ENCODE measurements at regions not wholly inside any gene's neighbourhood (a gene's known extent, or its start where the extent isn't known, plus 50 kb on each side); places are given as distances from the start of the nearest gene placed in this dataset.

DNA sequence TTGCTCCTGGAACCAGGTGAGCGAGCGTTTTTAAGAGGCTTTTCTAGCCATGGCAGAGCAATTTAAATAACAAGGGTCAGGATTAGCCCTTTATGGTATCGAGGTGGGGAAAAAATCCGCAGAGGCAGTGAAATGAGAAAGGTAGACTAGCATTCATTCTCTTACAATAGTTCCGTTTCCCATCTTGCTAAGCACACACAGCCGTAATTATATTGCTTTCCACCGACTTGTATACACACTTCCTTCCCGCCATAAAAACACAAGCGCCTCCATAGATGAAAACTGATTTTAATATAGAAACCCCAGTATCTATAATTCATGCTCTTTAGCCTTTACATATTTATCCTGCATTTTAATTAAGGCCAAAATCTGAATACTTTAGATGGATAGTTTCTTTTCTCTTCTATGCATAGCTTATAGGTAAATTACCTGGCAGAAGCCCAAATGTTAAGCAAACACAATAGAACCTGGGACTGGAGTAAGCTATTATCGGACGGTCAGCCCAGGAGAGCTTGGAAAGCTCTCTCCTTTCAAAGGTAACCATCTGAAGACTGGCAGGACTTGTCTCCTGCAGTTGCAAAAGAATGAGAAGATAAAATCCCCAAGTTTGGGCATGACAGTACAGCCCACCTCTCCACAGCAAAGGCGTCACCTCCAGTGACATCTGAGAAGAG is 90.9 kb upstream of the MC3R start (continued):
- TF ChIP-seq, protein P1, sequence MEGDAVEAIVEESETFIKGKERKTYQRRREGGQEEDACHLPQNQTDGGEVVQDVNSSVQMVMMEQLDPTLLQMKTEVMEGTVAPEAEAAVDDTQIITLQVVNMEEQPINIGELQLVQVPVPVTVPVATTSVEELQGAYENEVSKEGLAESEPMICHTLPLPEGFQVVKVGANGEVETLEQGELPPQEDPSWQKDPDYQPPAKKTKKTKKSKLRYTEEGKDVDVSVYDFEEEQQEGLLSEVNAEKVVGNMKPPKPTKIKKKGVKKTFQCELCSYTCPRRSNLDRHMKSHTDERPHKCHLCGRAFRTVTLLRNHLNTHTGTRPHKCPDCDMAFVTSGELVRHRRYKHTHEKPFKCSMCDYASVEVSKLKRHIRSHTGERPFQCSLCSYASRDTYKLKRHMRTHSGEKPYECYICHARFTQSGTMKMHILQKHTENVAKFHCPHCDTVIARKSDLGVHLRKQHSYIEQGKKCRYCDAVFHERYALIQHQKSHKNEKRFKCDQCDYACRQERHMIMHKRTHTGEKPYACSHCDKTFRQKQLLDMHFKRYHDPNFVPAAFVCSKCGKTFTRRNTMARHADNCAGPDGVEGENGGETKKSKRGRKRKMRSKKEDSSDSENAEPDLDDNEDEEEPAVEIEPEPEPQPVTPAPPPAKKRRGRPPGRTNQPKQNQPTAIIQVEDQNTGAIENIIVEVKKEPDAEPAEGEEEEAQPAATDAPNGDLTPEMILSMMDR (conservative IDR thresholded peaks at IDR 0.05; ENCODE audit: low read depth in 2 of 2) = no peak
- TF ChIP-seq STAT1 (IDR thresholded peaks at IDR 0.05; ENCODE audit: unreplicated experiment) = no peak
- TF ChIP-seq POLR2AphosphoS5 (IDR thresholded peaks at IDR 0.05; ENCODE audit: low read depth) = no peak
- TF ChIP-seq, protein P2, sequence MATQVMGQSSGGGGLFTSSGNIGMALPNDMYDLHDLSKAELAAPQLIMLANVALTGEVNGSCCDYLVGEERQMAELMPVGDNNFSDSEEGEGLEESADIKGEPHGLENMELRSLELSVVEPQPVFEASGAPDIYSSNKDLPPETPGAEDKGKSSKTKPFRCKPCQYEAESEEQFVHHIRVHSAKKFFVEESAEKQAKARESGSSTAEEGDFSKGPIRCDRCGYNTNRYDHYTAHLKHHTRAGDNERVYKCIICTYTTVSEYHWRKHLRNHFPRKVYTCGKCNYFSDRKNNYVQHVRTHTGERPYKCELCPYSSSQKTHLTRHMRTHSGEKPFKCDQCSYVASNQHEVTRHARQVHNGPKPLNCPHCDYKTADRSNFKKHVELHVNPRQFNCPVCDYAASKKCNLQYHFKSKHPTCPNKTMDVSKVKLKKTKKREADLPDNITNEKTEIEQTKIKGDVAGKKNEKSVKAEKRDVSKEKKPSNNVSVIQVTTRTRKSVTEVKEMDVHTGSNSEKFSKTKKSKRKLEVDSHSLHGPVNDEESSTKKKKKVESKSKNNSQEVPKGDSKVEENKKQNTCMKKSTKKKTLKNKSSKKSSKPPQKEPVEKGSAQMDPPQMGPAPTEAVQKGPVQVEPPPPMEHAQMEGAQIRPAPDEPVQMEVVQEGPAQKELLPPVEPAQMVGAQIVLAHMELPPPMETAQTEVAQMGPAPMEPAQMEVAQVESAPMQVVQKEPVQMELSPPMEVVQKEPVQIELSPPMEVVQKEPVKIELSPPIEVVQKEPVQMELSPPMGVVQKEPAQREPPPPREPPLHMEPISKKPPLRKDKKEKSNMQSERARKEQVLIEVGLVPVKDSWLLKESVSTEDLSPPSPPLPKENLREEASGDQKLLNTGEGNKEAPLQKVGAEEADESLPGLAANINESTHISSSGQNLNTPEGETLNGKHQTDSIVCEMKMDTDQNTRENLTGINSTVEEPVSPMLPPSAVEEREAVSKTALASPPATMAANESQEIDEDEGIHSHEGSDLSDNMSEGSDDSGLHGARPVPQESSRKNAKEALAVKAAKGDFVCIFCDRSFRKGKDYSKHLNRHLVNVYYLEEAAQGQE (IDR thresholded peaks at IDR 0.05; ENCODE audit: unreplicated experiment) = no peak

DNA sequence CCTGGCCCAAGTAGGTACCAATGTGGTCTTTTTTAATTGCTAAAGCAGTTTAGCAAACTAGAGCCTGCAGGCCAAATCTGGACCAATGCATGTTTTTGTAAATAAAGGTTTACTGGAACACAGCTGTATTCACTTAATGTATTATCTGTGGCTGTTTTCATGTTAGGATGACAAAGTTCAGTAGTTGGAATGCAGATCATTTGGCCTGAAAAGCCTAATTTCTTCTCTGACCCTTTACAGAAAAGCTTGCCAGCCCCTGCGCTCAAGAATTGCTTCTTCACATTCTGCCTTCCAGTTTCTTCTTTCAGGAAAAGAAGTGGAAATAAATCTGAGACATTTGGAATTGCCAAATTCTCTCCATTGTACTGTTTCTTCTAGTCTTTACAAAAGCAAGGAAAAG is 90.0 kb upstream of the MC3R start:
- ATAC-seq (no peak), DNase-seq (ENCODE audit: low spot score) (no peak)
- Histone ChIP-seq H4K20me1 (replicated peaks; ENCODE audit: insufficient read depth) (no peaks in the 10 kb centered on the region), H3K79me2 (replicated peaks; ENCODE audit: insufficient read depth) (no peaks in the 10 kb centered on the region), H3K27me3 (ENCODE audit: insufficient read depth) (no peaks in the 10 kb centered on the region), H3K4me1 (ENCODE audit: insufficient read depth) (no peaks in the 10 kb centered on the region), H3K27ac (ENCODE audit: low read depth) (no peak overlapping the region), H3F3A (replicated peaks; ENCODE audit: low read depth) (no peaks in the 10 kb centered on the region), H3K4me2 (no peak overlapping the region), H2AFZ (no peak overlapping the region), H3K9me2 (ENCODE audit: insufficient read depth) (no peaks in the 10 kb centered on the region), H3K4me3 (no peak overlapping the region), H3K36me3 (ENCODE audit: insufficient read depth) (peaks cover 3% of the 10 kb centered on the region; the same call in 1 of the 2 replicates)
- peaks cover 48% of the 10 kb centered on the region for H3K9me3 Mint-ChIP-seq
- H3K4me1 Mint-ChIP-seq = no peaks in the 10 kb centered on the region
- no peak overlapping the region for H3K27ac Mint-ChIP-seq
- H3K4me3 Mint-ChIP-seq = no peak overlapping the region
- peaks cover 14% of the 10 kb centered on the region for H3K27me3 Mint-ChIP-seq (ENCODE audit: insufficient read depth, low read depth, poor library complexity)
- H3K36me3 Mint-ChIP-seq (ENCODE audit: low read depth) = peaks cover 54% of the 10 kb centered on the region
- no peak for TF ChIP-seq CREB1 (CRISPR knock-in tag; IDR thresholded peaks at IDR 0.05; ENCODE audit: low read depth)

DNA sequence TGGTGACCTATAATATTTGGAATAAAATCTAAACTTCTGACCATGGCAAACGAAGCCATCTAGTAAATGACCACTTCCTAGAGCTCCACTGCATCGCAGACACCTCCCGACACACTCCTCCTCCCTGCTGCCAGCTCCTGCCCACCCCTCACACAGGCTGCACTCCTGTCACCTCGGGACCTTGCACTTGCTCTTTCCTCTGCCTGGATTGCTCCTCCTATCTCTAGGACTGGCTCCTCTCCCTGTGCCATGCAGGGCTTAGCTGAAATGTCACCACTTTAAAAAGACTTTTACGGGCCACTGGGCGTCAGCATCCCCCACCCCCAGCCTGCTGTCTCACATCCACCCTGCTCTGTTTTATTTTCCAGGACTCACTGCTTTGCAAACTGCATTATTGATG is 87.6 kb upstream of the MC3R start:
- Histone ChIP-seq H3K27ac (ENCODE audit: low read depth) (no peak overlapping the region), H3K27me3 (ENCODE audit: insufficient read depth) (no peaks in the 10 kb centered on the region), H4K20me1 (replicated peaks; ENCODE audit: insufficient read depth) (no peaks in the 10 kb centered on the region), H3K36me3 (ENCODE audit: insufficient read depth) (peaks cover 3% of the 10 kb centered on the region; the same call in 1 of the 2 replicates), H3K79me2 (replicated peaks; ENCODE audit: insufficient read depth) (no peaks in the 10 kb centered on the region), H2AFZ (no peak overlapping the region), H3K4me1 (ENCODE audit: insufficient read depth) (no peaks in the 10 kb centered on the region), H3K4me2 (no peak overlapping the region), H3F3A (replicated peaks; ENCODE audit: low read depth) (no peaks in the 10 kb centered on the region), H3K4me3 (no peak overlapping the region), H3K9me2 (ENCODE audit: insufficient read depth) (no peaks in the 10 kb centered on the region)
- H3K27me3 Mint-ChIP-seq (ENCODE audit: insufficient read depth, low read depth, poor library complexity) = peaks cover 5% of the 10 kb centered on the region
- ATAC-seq (no peak), DNase-seq (ENCODE audit: low spot score) (no peak)
- no peak overlapping the region for H3K27ac Mint-ChIP-seq
- no peak overlapping the region for H3K4me3 Mint-ChIP-seq
- peaks cover 44% of the 10 kb centered on the region for H3K36me3 Mint-ChIP-seq (ENCODE audit: low read depth)
- H3K4me1 Mint-ChIP-seq = no peaks in the 10 kb centered on the region
- H3K9me3 Mint-ChIP-seq = peaks cover 73% of the 10 kb centered on the region
- no peak for TF ChIP-seq POLR2AphosphoS5 (IDR thresholded peaks at IDR 0.05; ENCODE audit: low read depth)
- TF ChIP-seq, protein P2 (IDR thresholded peaks at IDR 0.05; ENCODE audit: unreplicated experiment) = no peak

Measured in GM23338 (cell line).